OCI-LY1 (cell line): ENCODE measurements at regions not wholly inside any gene's neighbourhood (a gene's known extent, or its start where the extent isn't known, plus 50 kb on each side); places are given as distances from the start of the nearest gene placed in this dataset.

Experiments used
- H2AFZ ChIP-seq: fragments of 200-600 bp; sonication (generic), shearing (Covaris generic); 2 replicates; pipeline ENCODE4 v1.6.0; 2014; ENCODE audit warnings: antibody characterized with exemption, mild to moderate bottlenecking, low read length
- H3F3A ChIP-seq: fragments of 200-600 bp; sonication (generic), shearing (Covaris generic); 2 replicates; pipeline ENCODE4 v1.6.0; 2014; ENCODE audit warnings: mild to moderate bottlenecking, antibody characterized with exemption, low read length, moderate library complexity; ENCODE audit not compliant: insufficient read depth
- H3K27ac ChIP-seq: fragments of 200-600 bp; sonication (generic); 2 replicates; pipeline ENCODE4 v1.5.1; 2014; ENCODE audit warnings: low read length, mixed run types, mild to moderate bottlenecking, low read depth; ENCODE audit not compliant: poor library complexity, severe bottlenecking
- H3K27me3 ChIP-seq: fragments of 200-600 bp; sonication (generic); 2 replicates; pipeline ENCODE4 v1.6.0; 2014; ENCODE audit warnings: antibody characterized with exemption, mild to moderate bottlenecking, low read length, moderate library complexity; ENCODE audit not compliant: insufficient read depth
- H3K36me3 ChIP-seq: fragments of 200-600 bp; sonication (generic); 2 replicates; pipeline ENCODE4 v1.6.1; 2014; ENCODE audit warnings: mild to moderate bottlenecking, antibody characterized with exemption, low read length, moderate library complexity, mixed read lengths; ENCODE audit not compliant: insufficient read depth
- H3K4me1 ChIP-seq: fragments of 200-600 bp; sonication (generic); 2 replicates; pipeline ENCODE4 v1.5.1; 2014; ENCODE audit warnings: mild to moderate bottlenecking, low read length, moderate library complexity; ENCODE audit not compliant: insufficient read depth, severe bottlenecking
- H3K4me2 ChIP-seq: fragments of 200-600 bp; sonication (generic), shearing (Covaris generic); 2 replicates; pipeline ENCODE4 v1.6.1; 2014; ENCODE audit warnings: low read length
- H3K4me3 ChIP-seq: fragments of 200-600 bp; sonication (generic); 2 replicates; pipeline ENCODE4 v1.5.1; 2014; ENCODE audit warnings: low read length, low read depth, mild to moderate bottlenecking, mixed read lengths; ENCODE audit not compliant: poor library complexity, severe bottlenecking
- H3K79me2 ChIP-seq: fragments of 200-600 bp; shearing (Covaris generic); 2 replicates; pipeline ENCODE4 v1.6.1; 2016; ENCODE audit warnings: mixed run types, low read length, mixed read lengths; ENCODE audit not compliant: insufficient read depth
- H3K9ac ChIP-seq: fragments of 200-600 bp; sonication (generic), shearing (Covaris generic); 2 replicates; pipeline ENCODE4 v1.6.1; 2014; ENCODE audit warnings: mild to moderate bottlenecking, low read length, mixed read lengths
- H3K9me2 ChIP-seq: fragments of 200-600 bp; sonication (generic), shearing (Covaris generic); 2 replicates; pipeline ENCODE4 v1.6.1; 2014; ENCODE audit warnings: low read depth, mild to moderate bottlenecking, low read length, mixed read lengths
- H3K9me3 ChIP-seq: fragments of 200-600 bp; shearing (Covaris generic); 2 replicates; pipeline ENCODE4 v1.6.1; 2014; ENCODE audit warnings: low read length, mixed read lengths
- H4K20me1 ChIP-seq: fragments of 200-600 bp; sonication (generic), shearing (Covaris generic); 2 replicates; pipeline ENCODE4 v1.6.0; 2016; ENCODE audit warnings: mild to moderate bottlenecking, low read length; ENCODE audit not compliant: insufficient read depth
- CTCF ChIP-seq: fragments of 200-600 bp; sonication (generic), shearing (Covaris generic); IDR thresholded peaks from 2 replicates; pipeline ENCODE4 v1.5.1; 2017; ENCODE audit warnings: mild to moderate bottlenecking, antibody characterized with exemption, low read length, moderate library complexity, mixed read lengths
- EZH2 ChIP-seq: fragments of 200-600 bp; sonication (generic), shearing (Covaris generic); IDR thresholded peaks from 2 replicates; pipeline ENCODE4 v1.8.0; 2017; ENCODE audit warnings: borderline replicate concordance, mixed run types, mild to moderate bottlenecking, antibody characterized with exemption, low read length, moderate library complexity, mixed read lengths

GRCh38 chr3:187924651-187925050, 179.4 kb upstream of the BCL6 start:
- no peaks in the 10 kb centered on the region for H3K9me2 ChIP-seq
- no peak overlapping the region for H2AFZ ChIP-seq
- H3F3A ChIP-seq: 0 out of 2 replicates have a peak, but pooled peaks cover 4% of the 10 kb centered on the region
- H3K27me3 ChIP-seq: no peaks in the 10 kb centered on the region
- peaks cover 15% of the 10 kb centered on the region for H3K36me3 ChIP-seq
- peaks cover 78% of the 10 kb centered on the region for H3K4me1 ChIP-seq
- no peak overlapping the region for H3K9ac ChIP-seq
- TF ChIP-seq EZH2 (no peak), CTCF (no peak)
- no peak overlapping the region for H3K27ac ChIP-seq
- H3K4me3 ChIP-seq: no peak overlapping the region
- H3K4me2 ChIP-seq: no peak overlapping the region
- H3K9me3 ChIP-seq: peaks cover 12% of the 10 kb centered on the region
- H3K79me2 ChIP-seq: no peaks in the 10 kb centered on the region
- no peaks in the 10 kb centered on the region for H4K20me1 ChIP-seq

- no peak for TF ChIP-seq CTCF
- no peak for TF ChIP-seq EZH2
- Histone ChIP-seq H4K20me1 (no peaks in the 10 kb centered on the region), H3K4me2 (no peak overlapping the region), H3K27me3 (no peaks in the 10 kb centered on the region), H3K9ac (no peak overlapping the region), H3K4me3 (no peak overlapping the region), H3K9me2 (no peaks in the 10 kb centered on the region), H3K9me3 (peaks cover 12% of the 10 kb centered on the region), H3F3A (no peaks in the 10 kb centered on the region), H3K4me1 (peaks cover 78% of the 10 kb centered on the region), H3K79me2 (no peaks in the 10 kb centered on the region), H3K36me3 (peaks cover 15% of the 10 kb centered on the region), H2AFZ (no peak overlapping the region), H3K27ac (peak overlapping the region; percentile 97)
These were observed 180.1 kb upstream of the BCL6 start for GRCh38 chr3:187925326-187925725.

- peak overlapping the region; percentile 52 for H3K9ac ChIP-seq
- H3K79me2 ChIP-seq: no peaks in the 10 kb centered on the region
- H3K27me3 ChIP-seq: no peaks in the 10 kb centered on the region
- no peak overlapping the region for H3K4me3 ChIP-seq
- H3K9me3 ChIP-seq: peaks cover 12% of the 10 kb centered on the region
- H3K27ac ChIP-seq: peak overlapping the region; percentile 97
- no peaks in the 10 kb centered on the region for H3F3A ChIP-seq
- no peaks in the 10 kb centered on the region for H3K9me2 ChIP-seq
- TF ChIP-seq CTCF: no peak
- no peak for TF ChIP-seq EZH2
- H4K20me1 ChIP-seq: no peaks in the 10 kb centered on the region
- peak overlapping the region; percentile 32 for H3K4me2 ChIP-seq
- peaks cover 78% of the 10 kb centered on the region for H3K4me1 ChIP-seq
- H2AFZ ChIP-seq: no peak overlapping the region
- peaks cover 22% of the 10 kb centered on the region for H3K36me3 ChIP-seq
These were observed 181.4 kb upstream of the BCL6 start for GRCh38 chr3:187926620-187927019.
